ENCODE measurements at regions not wholly inside any gene's neighbourhood (a gene's known extent, or its start where the extent isn't known, plus 50 kb on each side); places are given as distances from the start of the nearest gene placed in this dataset.

GRCh38 chr16:72332926-72333325, 161.0 kb upstream of the PMFBP1 start:
- Histone ChIP-seq H3K4me1 (no peaks in the 10 kb centered on the region), H3K36me3 (no peaks in the 10 kb centered on the region), H3K9me3 (peaks cover 0 to 3% (median 0%) of the 10 kb centered on the region in 4 donors), H3K27me3 (no peaks in the 10 kb centered on the region), H3K4me3 (no peak overlapping the region), H3K27ac (no peak overlapping the region)
- TF ChIP-seq POLR2A (IDR thresholded peaks at IDR 0.05) (no peak), CTCF (IDR thresholded peaks at IDR 0.05) (no peak)
- no peak for DNase-seq

GRCh38 chr16:72324578-72324977, 152.6 kb upstream of the PMFBP1 start:
- H3K4me3 ChIP-seq = no peak overlapping the region
- H3K36me3 ChIP-seq = no peaks in the 10 kb centered on the region
- H3K27ac ChIP-seq = no peak overlapping the region
- DNase-seq = no peak
- no peaks in the 10 kb centered on the region for H3K27me3 ChIP-seq
- no peaks in the 10 kb centered on the region for H3K4me1 ChIP-seq
- no peak for TF ChIP-seq CTCF (IDR thresholded peaks at IDR 0.05)
- TF ChIP-seq POLR2A (IDR thresholded peaks at IDR 0.05) = no peak
- peaks cover 0 to 8% (median 0%) of the 10 kb centered on the region in 4 donors for H3K9me3 ChIP-seq

GRCh38 chr16:72317446-72317845, 145.5 kb upstream of the PMFBP1 start:
- no peak overlapping the region for H3K4me3 ChIP-seq
- no peaks in the 10 kb centered on the region for H3K4me1 ChIP-seq
- TF ChIP-seq POLR2A (IDR thresholded peaks at IDR 0.05) (no peak), CTCF (IDR thresholded peaks at IDR 0.05) (no peak)
- peaks cover 0 to 6% (median 0%) of the 10 kb centered on the region in 4 donors for H3K9me3 ChIP-seq
- no peaks in the 10 kb centered on the region for H3K36me3 ChIP-seq
- no peak for DNase-seq
- no peak overlapping the region for H3K27ac ChIP-seq
- H3K27me3 ChIP-seq = no peaks in the 10 kb centered on the region

GRCh38 chr16:72313903-72314302, 141.9 kb upstream of the PMFBP1 start:
- DNase-seq = no peak

GRCh38 chr16:72312828-72313227, 140.9 kb upstream of the PMFBP1 start:
- no peaks in the 10 kb centered on the region for H3K27me3 ChIP-seq
- no peaks in the 10 kb centered on the region for H3K36me3 ChIP-seq
- no peaks in the 10 kb centered on the region for H3K9me3 ChIP-seq
- no peak for DNase-seq
- no peak overlapping the region for H3K27ac ChIP-seq
- no peaks in the 10 kb centered on the region for H3K4me1 ChIP-seq
- TF ChIP-seq POLR2A (IDR thresholded peaks at IDR 0.05) (no peak), CTCF (IDR thresholded peaks at IDR 0.05) (no peak)
- H3K4me3 ChIP-seq = no peak overlapping the region

More at GRCh38 chr16:72313903-72314302, 141.9 kb upstream of the PMFBP1 start:
- no peaks in the 10 kb centered on the region for H3K4me1 ChIP-seq
- H3K27me3 ChIP-seq = no peaks in the 10 kb centered on the region
- H3K27ac ChIP-seq = no peak overlapping the region
- H3K36me3 ChIP-seq = no peaks in the 10 kb centered on the region
- H3K9me3 ChIP-seq = no peaks in the 10 kb centered on the region
- H3K4me3 ChIP-seq = no peak overlapping the region
- TF ChIP-seq CTCF (IDR thresholded peaks at IDR 0.05) (no peak), POLR2A (IDR thresholded peaks at IDR 0.05) (no peak)

- Histone ChIP-seq H3K27ac (no peak overlapping the region), H3K4me1 (no peaks in the 10 kb centered on the region), H3K9me3 (no peaks in the 10 kb centered on the region), H3K4me3 (no peak overlapping the region), H3K36me3 (no peaks in the 10 kb centered on the region), H3K27me3 (no peaks in the 10 kb centered on the region)
- DNase-seq = no peak
- no peak for TF ChIP-seq POLR2A (IDR thresholded peaks at IDR 0.05)
- TF ChIP-seq CTCF (IDR thresholded peaks at IDR 0.05) = no peak
Observed at GRCh38 chr16:72311426-72311825, 139.5 kb upstream of the PMFBP1 start.
